ENCODE measurements at regions not wholly inside any gene's neighbourhood (a gene's known extent, or its start where the extent isn't known, plus 50 kb on each side); places are given as distances from the start of the nearest gene placed in this dataset.

GRCh38 chr15:85906640-85907039, 111.9 kb upstream of the KLHL25 start:
- no peak overlapping the region for H3K27ac ChIP-seq (ENCODE audit: low read length)
- 76% methylated on average over 2 of the region's 2 CpGs for whole genome bisulfite sequencing (ENCODE audit: insufficient coverage)
- no peaks in the 10 kb centered on the region for H3K9me3 ChIP-seq (ENCODE audit: control insufficient read depth, insufficient read depth, low read length)
- H3K4me1 ChIP-seq (ENCODE audit: control insufficient read depth, insufficient read depth, low read length): no peaks in the 10 kb centered on the region
- H3K4me3 Mint-ChIP-seq: no peak overlapping the region
- H3K4me3 ChIP-seq (ENCODE audit: low read length): no peak overlapping the region
- no peaks in the 10 kb centered on the region for H3K36me3 Mint-ChIP-seq
- no peaks in the 10 kb centered on the region for H3K36me3 ChIP-seq (ENCODE audit: control insufficient read depth, insufficient read depth, low read length)
- no peaks in the 10 kb centered on the region for H3K4me1 Mint-ChIP-seq
- peaks cover 7 to 18% of the 10 kb centered on the region in 2 donors for H3K27me3 Mint-ChIP-seq (ENCODE audit: low read depth in 2 of 2)
- H3K27ac Mint-ChIP-seq: no peak overlapping the region
- H3K27me3 ChIP-seq (ENCODE audit: control insufficient read depth, insufficient read depth, low read length): no peaks in the 10 kb centered on the region
- no peak for TF ChIP-seq CTCF (IDR thresholded peaks at IDR 0.05)
- intact Hi-C loops (cut with micrococcal nuclease): no loop called here
- H3K9me3 Mint-ChIP-seq: no peaks in the 10 kb centered on the region
- no peak for ATAC-seq
- DNase-seq: no peak

- no peak overlapping the region for H3K4me3 ChIP-seq (ENCODE audit: low read length)
- H3K4me1 ChIP-seq (ENCODE audit: control insufficient read depth, insufficient read depth, low read length): no peaks in the 10 kb centered on the region
- no peaks in the 10 kb centered on the region for H3K9me3 Mint-ChIP-seq
- ATAC-seq: no peak
- H3K27me3 ChIP-seq (ENCODE audit: control insufficient read depth, insufficient read depth, low read length): no peaks in the 10 kb centered on the region
- DNase-seq: no peak
- no peak overlapping the region for H3K27ac Mint-ChIP-seq
- peaks cover 12 to 21% of the 10 kb centered on the region in 2 donors for H3K27me3 Mint-ChIP-seq (ENCODE audit: low read depth in 2 of 2)
- H3K36me3 Mint-ChIP-seq: no peaks in the 10 kb centered on the region
- no peak for TF ChIP-seq CTCF (IDR thresholded peaks at IDR 0.05)
- intact Hi-C loops (cut with micrococcal nuclease): no loop called here
- H3K9me3 ChIP-seq (ENCODE audit: control insufficient read depth, insufficient read depth, low read length): no peaks in the 10 kb centered on the region
- H3K27ac ChIP-seq (ENCODE audit: low read length): no peak overlapping the region
- 72% methylated on average over 5 of the region's 5 CpGs for whole genome bisulfite sequencing (ENCODE audit: insufficient coverage)
- no peaks in the 10 kb centered on the region for H3K4me1 Mint-ChIP-seq
- no peaks in the 10 kb centered on the region for H3K36me3 ChIP-seq (ENCODE audit: control insufficient read depth, insufficient read depth, low read length)
- no peak overlapping the region for H3K4me3 Mint-ChIP-seq
These were observed 116.1 kb upstream of the KLHL25 start for GRCh38 chr15:85910834-85911233.

DNA sequence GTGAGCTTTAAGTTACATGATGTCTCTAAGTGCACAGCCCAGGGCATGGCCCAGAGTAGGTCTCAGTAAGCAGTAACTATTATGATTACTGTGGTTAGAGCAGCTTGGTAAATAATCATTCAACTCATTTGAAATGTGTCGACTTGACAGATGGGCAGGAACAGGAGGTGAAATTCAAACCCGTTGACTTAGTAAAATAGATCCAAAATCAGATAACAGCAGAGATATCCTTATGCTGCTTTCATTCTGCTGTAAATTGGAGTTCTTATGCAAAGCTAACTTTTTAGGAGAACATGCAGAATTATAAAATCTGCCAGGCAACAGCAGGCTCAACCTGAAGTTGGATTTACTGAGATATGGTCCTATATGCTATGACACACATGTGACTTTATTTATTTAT, 118.7 kb upstream of the KLHL25 start:
- Mint-ChIP-seq H3K36me3 (no peaks in the 10 kb centered on the region), H3K9me3 (no peaks in the 10 kb centered on the region), H3K4me1 (no peaks in the 10 kb centered on the region), H3K4me3 (no peak overlapping the region), H3K27me3 (ENCODE audit: low read depth in 2 of 2) (peaks cover 20 to 21% of the 10 kb centered on the region in 2 donors), H3K27ac (no peak overlapping the region)
- no peaks in the 10 kb centered on the region for H3K36me3 ChIP-seq (ENCODE audit: control insufficient read depth, insufficient read depth, low read length)
- H3K9me3 ChIP-seq (ENCODE audit: control insufficient read depth, insufficient read depth, low read length): no peaks in the 10 kb centered on the region
- no peak overlapping the region for H3K27ac ChIP-seq (ENCODE audit: low read length)
- no peak for DNase-seq
- H3K4me3 ChIP-seq (ENCODE audit: low read length): no peak overlapping the region
- no peak for ATAC-seq
- WGBS (ENCODE audit: insufficient coverage): 50% methylated on average over 2 of the region's 2 CpGs
- H3K4me1 ChIP-seq (ENCODE audit: control insufficient read depth, insufficient read depth, low read length): no peaks in the 10 kb centered on the region
- intact Hi-C loops (cut with micrococcal nuclease): no loop called here
- no peak for TF ChIP-seq CTCF (IDR thresholded peaks at IDR 0.05)
- no peaks in the 10 kb centered on the region for H3K27me3 ChIP-seq (ENCODE audit: control insufficient read depth, insufficient read depth, low read length)

DNA sequence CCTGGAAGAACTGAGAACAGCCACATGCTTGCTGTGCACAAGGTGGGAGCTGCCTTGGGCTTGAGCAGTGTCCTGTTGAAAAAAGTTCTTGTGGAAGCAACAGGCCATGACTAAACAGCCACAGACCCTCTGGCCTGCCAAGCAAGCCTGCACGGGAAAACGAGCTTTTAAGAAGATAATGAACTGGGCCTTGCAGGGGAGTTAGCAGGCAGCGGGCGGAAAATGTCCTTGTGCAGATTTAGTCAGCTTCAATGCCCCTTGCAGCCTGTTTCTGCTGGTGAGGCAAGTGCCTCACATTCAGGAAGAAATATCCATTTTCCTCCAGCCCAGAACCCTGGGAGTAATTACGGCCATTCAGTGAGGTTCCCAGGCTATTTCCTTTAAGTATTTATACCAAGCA, 126.2 kb upstream of the KLHL25 start:
- no peak overlapping the region for H3K4me3 ChIP-seq (ENCODE audit: low read length)
- Mint-ChIP-seq H3K27me3 (ENCODE audit: low read depth in 2 of 2) (peaks cover 12 to 16% of the 10 kb centered on the region in 2 donors), H3K4me1 (peaks cover 8 to 13% of the 10 kb centered on the region in 2 donors), H3K9me3 (no peaks in the 10 kb centered on the region), H3K36me3 (no peaks in the 10 kb centered on the region), H3K27ac (no peak overlapping the region), H3K4me3 (no peak overlapping the region)
- 94% methylated on average over 5 of the region's 5 CpGs for WGBS (ENCODE audit: insufficient coverage)
- no peak for TF ChIP-seq CTCF (IDR thresholded peaks at IDR 0.05)
- H3K36me3 ChIP-seq (ENCODE audit: control insufficient read depth, insufficient read depth, low read length): no peaks in the 10 kb centered on the region
- H3K4me1 ChIP-seq (ENCODE audit: control insufficient read depth, insufficient read depth, low read length): no peaks in the 10 kb centered on the region
- H3K27me3 ChIP-seq (ENCODE audit: control insufficient read depth, insufficient read depth, low read length): no peaks in the 10 kb centered on the region
- no peaks in the 10 kb centered on the region for H3K9me3 ChIP-seq (ENCODE audit: control insufficient read depth, insufficient read depth, low read length)
- DNase-seq (no peak), ATAC-seq (no peak)
- no peak overlapping the region for H3K27ac ChIP-seq (ENCODE audit: low read length)
- intact Hi-C loops (cut with micrococcal nuclease): no loop called here
